HCT116 (cell line): ENCODE measurements at regions not wholly inside any gene's neighbourhood (a gene's known extent, or its start where the extent isn't known, plus 50 kb on each side); places are given as distances from the start of the nearest gene placed in this dataset.

Experiments
- ATAC-seq: fragments of 200-7000 bp; cut with Tn5 transposase; 2 replicates; pipeline ENCODE4 v1.9.1; 2020; ENCODE audit warnings: mild to moderate bottlenecking, moderate library complexity
- BruUV-seq: library from RNA; stranded (reverse); fragments of 400-500 nt; replicated peaks from 2 replicates; lab custom pipeline; 2021; lab: Mats Ljungman, UMichigan
- CTCF ChIA-PET: fragments of 300-600 bp; sonication (Branson Sonifier 250); formaldehyde crosslinking; loops from one replicate; lab custom pipeline; 2021; ENCODE audit warnings: antibody characterized with exemption; lab: Charles Lee
- POLR2A ChIA-PET: fragments of 300-600, 350-600 bp; sonication (Branson Sonifier 250); formaldehyde crosslinking; loops from one replicate; lab custom pipeline; 2021; ENCODE audit warnings: antibody characterized with exemption; lab: Charles Lee
- RAD21 ChIA-PET, 2 experiments: fragments of 300-600 bp; sonication (Branson Sonifier 250); formaldehyde crosslinking; loops; one replicate each; lab custom pipeline; 2023; ENCODE audit warnings: low total read pairs in 2 of 2; ENCODE audit not compliant: uncharacterized antibody in 2 of 2, unreplicated experiment in 2 of 2, low non-redundant PET in 1 of 2; lab: Charles Lee
- DNase-seq: peaks from one replicate; pipeline ENCODE4 v3.0.0-alpha.2; 2010; ENCODE audit warnings: low read depth, low spot score
- H2AFZ ChIP-seq: fragments of 200-600 bp; shearing (Covaris generic), sonication (generic); 2 replicates; pipeline ENCODE4 v1.6.1; 2017; ENCODE audit warnings: low read depth, mixed run types, mixed read lengths, antibody characterized with exemption, low read length; ENCODE audit not compliant: poor library complexity, severe bottlenecking
- H3K27ac ChIP-seq: 2 replicates; pipeline ENCODE4 v1.5.1; 2012; ENCODE audit warnings: low read depth, low read length
- H3K27me3 ChIP-seq: fragments of 200-600 bp; sonication (generic); 2 replicates; pipeline ENCODE4 v1.6.1; 2016; ENCODE audit warnings: mixed run types, low read length, mixed read lengths; ENCODE audit not compliant: insufficient read depth
- H3K36me3 ChIP-seq, 2 experiments: fragments of 200-500 bp in 1 of 2; fragments of 200-600 bp in 1 of 2; sonication (Bioruptor generic) in 1 of 2; sonication (generic) in 1 of 2; 2 replicates each; pipeline versions ENCODE4 v1.5.1 to v1.6.1; 2014 to 2016; ENCODE audit warnings: low read length in 2 of 2, inconsistent platforms in 1 of 2, mixed read lengths in 1 of 2, mixed run types in 1 of 2; ENCODE audit not compliant: insufficient read depth in 2 of 2, control insufficient read depth in 1 of 2
- H3K4me1 ChIP-seq, 2 experiments: fragments of 200-600 bp in 1 of 2; sonication (generic) in 1 of 2; 2 replicates each; pipeline versions ENCODE4 v1.5.1 to v1.6.1; 2012 to 2017; ENCODE audit warnings: low read length in 2 of 2, inconsistent platforms in 1 of 2, mild to moderate bottlenecking in 1 of 2, mixed read lengths in 1 of 2, mixed run types in 1 of 2, moderate library complexity in 1 of 2; ENCODE audit not compliant: insufficient read depth in 2 of 2, control insufficient read depth in 1 of 2
- H3K4me2 ChIP-seq: fragments of 200-600 bp; sonication (generic); 2 replicates; pipeline ENCODE4 v1.6.1; 2017; ENCODE audit warnings: mixed run types, low read length, mixed read lengths
- H3K4me3 ChIP-seq, 2 experiments: fragments of 200-600 bp in 1 of 2; sonication (generic) in 1 of 2; replicated peaks in 1 of 2; 2 replicates each; pipeline ENCODE4 v1.5.1; 2011 to 2016; ENCODE audit warnings: low read length in 2 of 2, control low read depth in 1 of 2, low read depth in 1 of 2, mild to moderate bottlenecking in 1 of 2, mixed read lengths in 1 of 2, mixed run types in 1 of 2
- H3K79me2 ChIP-seq: fragments of 200-600 bp; sonication (generic); 2 replicates; pipeline ENCODE4 v1.6.1; 2017; ENCODE audit warnings: mild to moderate bottlenecking, mixed run types, low read length, moderate library complexity, mixed read lengths; ENCODE audit not compliant: insufficient read depth
- H3K9ac ChIP-seq: fragments of 200-600 bp; sonication (generic); 2 replicates; pipeline ENCODE4 v1.6.1; 2016; ENCODE audit warnings: low read length, mixed read lengths
- H3K9me2 ChIP-seq: fragments of 200-600 bp; sonication (generic), shearing (Covaris generic); 2 replicates; pipeline ENCODE4 v1.6.1; 2017; ENCODE audit warnings: mixed run types, mild to moderate bottlenecking, moderate library complexity; ENCODE audit not compliant: insufficient read depth
- H3K9me3 ChIP-seq, 2 experiments: fragments of 200-500 bp in 1 of 2; fragments of 200-600 bp in 1 of 2; sonication (Bioruptor generic) in 1 of 2; sonication (generic) in 1 of 2; 2 replicates each; pipeline ENCODE4 v1.6.1; 2014 to 2017; ENCODE audit warnings: low read length in 2 of 2, mixed read lengths in 2 of 2, inconsistent platforms in 1 of 2, low read depth in 1 of 2, mild to moderate bottlenecking in 1 of 2, mixed run types in 1 of 2, moderate library complexity in 1 of 2; ENCODE audit not compliant: control insufficient read depth in 1 of 2, insufficient read depth in 1 of 2
- H4K20me1 ChIP-seq: fragments of 200-600 bp; sonication (generic), shearing (Covaris generic); 2 replicates; pipeline ENCODE4 v1.6.1; 2017; ENCODE audit warnings: mixed run types, mild to moderate bottlenecking, moderate library complexity; ENCODE audit not compliant: insufficient read depth
- RAD21 ChIP-seq: IDR thresholded peaks from 2 replicates; pipeline ENCODE4 v1.6.1; 2012; ENCODE audit warnings: low read depth, mild to moderate bottlenecking
- REST ChIP-seq: IDR thresholded peaks from 2 replicates; pipeline ENCODE4 v1.6.1; 2012; ENCODE audit warnings: low read depth
- ZBTB33 ChIP-seq: IDR thresholded peaks from 2 replicates; pipeline ENCODE4 v1.6.1; 2011; ENCODE audit warnings: mild to moderate bottlenecking, low read length, moderate library complexity; ENCODE audit not compliant: insufficient replicate concordance; ENCODE audit errors: extremely low read depth
- intact Hi-C: fragments of 100-400 bp; cut with micrococcal nuclease; formaldehyde crosslinking; loops from 2 replicates; pipeline ENCODE4 v1.10.0; 2022

GRCh38 chr10:3310016-3310784 lies 137.6 kb upstream of the PITRM1 start:
- no peak overlapping the region for H3K4me3 ChIP-seq
- peaks cover 0 to 17% of the 10 kb centered on the region in 2 experiments; a peak in 3 of 4 replicates for H3K4me1 ChIP-seq
- no peaks in the 10 kb centered on the region for H4K20me1 ChIP-seq
- RAD21 ChIA-PET, result no interaction called here
- H3K4me2 ChIP-seq, result no peak overlapping the region
- intact Hi-C loops, result no loop called here
- H3K79me2 ChIP-seq, result no peaks in the 10 kb centered on the region
- TF ChIP-seq ZBTB33 (no peak), REST (no peak), RAD21 (no peak)
- TF ChIP-seq, all 23 proteins: peak for 0
- ChIA-PET CTCF (interaction anchor here (1.1 kb wide), 1 partner anchor 113 kb away, joined by 3 read pairs; no protein-coding TSS in a partner anchor), POLR2A (no interaction called here)
- BruUV-seq, result no TSS peak
- H2AFZ ChIP-seq, result no peak overlapping the region
- H3K9ac ChIP-seq, result no peak overlapping the region
- ATAC-seq (no peak), DNase-seq (no peak)
- no peaks in the 10 kb centered on the region for H3K9me2 ChIP-seq
- no peaks in the 10 kb centered on the region for H3K27me3 ChIP-seq
- H3K36me3 ChIP-seq, result no peaks in the 10 kb centered on the region
- no peaks in the 10 kb centered on the region for H3K9me3 ChIP-seq
- no peak overlapping the region for H3K27ac ChIP-seq
